WTC11 (cell line): ENCODE measurements at regions not wholly inside any gene's neighbourhood (a gene's known extent, or its start where the extent isn't known, plus 50 kb on each side); places are given as distances from the start of the nearest gene placed in this dataset.
A peak's percentile ranks its signal among the peaks of the same experiment; 100 is the strongest.

Experiments
- ATAC-seq: fragments of 200-7000 bp; cut with Tn5 transposase; 2 replicates; pipeline ENCODE4 v1.10.0; 2021; ENCODE audit warnings: mild to moderate bottlenecking, moderate library complexity
- CTCF ChIA-PET: fragments of 300-600 bp; sonication (Branson Sonifier 250); formaldehyde crosslinking; loops from one replicate; lab custom pipeline; 2021; ENCODE audit warnings: antibody characterized with exemption; lab: Charles Lee
- POLR2A ChIA-PET: fragments of 350-600 bp; sonication (Branson Sonifier 250); formaldehyde crosslinking; loops from one replicate; lab custom pipeline; 2021; ENCODE audit warnings: antibody characterized with exemption; lab: Charles Lee
- DNase-seq: peaks from one replicate; pipeline ENCODE4 v3.0.0; 2021; ENCODE audit warnings: low spot score
- H3K27ac Mint-ChIP-seq: 2 replicates; pipeline ENCODE4 v1.8.0; 2021; ENCODE audit warnings: mixed read lengths
- H3K27me3 Mint-ChIP-seq: 2 replicates; pipeline ENCODE4 v1.8.0; 2021; ENCODE audit warnings: low read depth, mild to moderate bottlenecking, moderate library complexity, mixed read lengths
- H3K36me3 Mint-ChIP-seq: 2 replicates; pipeline ENCODE4 v1.8.0; 2021; ENCODE audit warnings: mixed read lengths
- H3K4me1 Mint-ChIP-seq: 2 replicates; pipeline ENCODE4 v1.8.0; 2022; ENCODE audit warnings: mixed read lengths
- H3K4me3 Mint-ChIP-seq: 2 replicates; pipeline ENCODE4 v1.8.0; 2021; ENCODE audit warnings: mild to moderate bottlenecking, moderate library complexity, mixed read lengths
- H3K9me3 Mint-ChIP-seq: 2 replicates; pipeline ENCODE4 v1.8.0; 2021; ENCODE audit warnings: mixed read lengths
- ATF3 ChIP-seq: sonication (generic); formaldehyde crosslinking; conservative IDR thresholded peaks from 2 replicates; pipeline ENCODE4 v1.8.1; 2022; ENCODE audit warnings: mild to moderate bottlenecking, missing genetic modification reagents
- E2F1 ChIP-seq: sonication (generic); formaldehyde crosslinking; IDR thresholded peaks from 2 replicates; pipeline ENCODE4 v1.8.0; 2022; ENCODE audit warnings: mild to moderate bottlenecking, missing genetic modification reagents
- E2F4 ChIP-seq: sonication (generic); formaldehyde crosslinking; IDR thresholded peaks from 2 replicates; pipeline ENCODE4 v1.8.1; 2022; ENCODE audit warnings: low read depth, mild to moderate bottlenecking, moderate library complexity, missing genetic modification reagents, borderline replicate concordance
- E2F5 ChIP-seq: sonication (generic); formaldehyde crosslinking; IDR thresholded peaks from 2 replicates; pipeline ENCODE4 v1.8.1; 2022; ENCODE audit warnings: mild to moderate bottlenecking, moderate library complexity, missing genetic modification reagents
- ERG ChIP-seq: fragments of 250-450 bp; sonication (Bioruptor Pico); IDR thresholded peaks from 2 replicates; pipeline ENCODE4 v1.8.0; 2021; ENCODE audit warnings: mild to moderate bottlenecking
- ETV6 ChIP-seq: sonication (generic); formaldehyde crosslinking; IDR thresholded peaks from 2 replicates; pipeline ENCODE4 v1.8.1; 2022; ENCODE audit warnings: mild to moderate bottlenecking, missing genetic modification reagents
- FOXJ3 ChIP-seq: sonication (generic); formaldehyde crosslinking; IDR thresholded peaks from 2 replicates; pipeline ENCODE4 v1.9.0; 2021; ENCODE audit warnings: missing genetic modification reagents, mild to moderate bottlenecking, borderline replicate concordance
- FOXK1 ChIP-seq: sonication (generic); formaldehyde crosslinking; IDR thresholded peaks from 2 replicates; pipeline ENCODE4 v1.8.0; 2022; ENCODE audit warnings: mild to moderate bottlenecking, moderate library complexity, missing genetic modification reagents
- FOXP1 ChIP-seq: sonication (generic); formaldehyde crosslinking; IDR thresholded peaks from 2 replicates; pipeline ENCODE4 v1.8.0; 2022; ENCODE audit warnings: missing genetic modification reagents, mild to moderate bottlenecking, moderate library complexity, borderline replicate concordance
- GTF2I ChIP-seq: fragments of 250-450 bp; sonication (Bioruptor Pico); conservative IDR thresholded peaks from 2 replicates; pipeline ENCODE4 v1.4.0; 2021; ENCODE audit warnings: mild to moderate bottlenecking
- HMGA2 ChIP-seq: fragments of 250-450 bp; sonication (Bioruptor Pico); IDR thresholded peaks from 2 replicates; pipeline ENCODE4 v1.4.0; 2021; ENCODE audit warnings: mild to moderate bottlenecking, moderate library complexity
- HMGXB4 ChIP-seq: sonication (generic); formaldehyde crosslinking; IDR thresholded peaks from 2 replicates; pipeline ENCODE4 v1.8.1; 2023; ENCODE audit warnings: mild to moderate bottlenecking, moderate library complexity, missing genetic modification reagents
- MAX ChIP-seq: sonication (generic); formaldehyde crosslinking; IDR thresholded peaks from 2 replicates; pipeline ENCODE4 v1.8.0; 2022; ENCODE audit warnings: mild to moderate bottlenecking, missing genetic modification reagents
- NR2C2 ChIP-seq: sonication (generic); formaldehyde crosslinking; IDR thresholded peaks from 2 replicates; pipeline ENCODE4 v1.8.0; 2022; ENCODE audit warnings: mild to moderate bottlenecking, missing genetic modification reagents
- NR3C1 ChIP-seq: sonication (generic); formaldehyde crosslinking; conservative IDR thresholded peaks from 2 replicates; pipeline ENCODE4 v1.8.1; 2023; ENCODE audit warnings: low read depth, mild to moderate bottlenecking, missing genetic modification reagents
- OVOL2 ChIP-seq: fragments of 250-450 bp; sonication (Bioruptor Pico); IDR thresholded peaks from 2 replicates; pipeline ENCODE4 v1.9.0; 2021; ENCODE audit warnings: mild to moderate bottlenecking, borderline replicate concordance
- PREB ChIP-seq: sonication (generic); formaldehyde crosslinking; IDR thresholded peaks from 2 replicates; pipeline ENCODE4 v1.8.1; 2022; ENCODE audit warnings: mild to moderate bottlenecking, missing genetic modification reagents, moderate library complexity, borderline replicate concordance
- SMAD4 ChIP-seq: sonication (generic); formaldehyde crosslinking; IDR thresholded peaks from 2 replicates; pipeline ENCODE4 v1.8.0; 2022; ENCODE audit warnings: mild to moderate bottlenecking, missing genetic modification reagents
- SP1 ChIP-seq: sonication (generic); formaldehyde crosslinking; conservative IDR thresholded peaks from 2 replicates; pipeline ENCODE4 v1.8.1; 2022; ENCODE audit warnings: missing genetic modification reagents
- ZNF138 ChIP-seq: sonication (generic); formaldehyde crosslinking; conservative IDR thresholded peaks from 2 replicates; pipeline ENCODE4 v1.8.1; 2022; ENCODE audit warnings: mild to moderate bottlenecking, moderate library complexity, missing genetic modification reagents
- ZNF219 ChIP-seq: sonication (generic); formaldehyde crosslinking; IDR thresholded peaks from 2 replicates; pipeline ENCODE4 v1.8.0; 2023; ENCODE audit warnings: missing genetic modification reagents, mild to moderate bottlenecking, borderline replicate concordance
- ZNF263 ChIP-seq: sonication (generic); formaldehyde crosslinking; IDR thresholded peaks from 2 replicates; pipeline ENCODE4 v1.8.1; 2022; ENCODE audit warnings: low read depth, mild to moderate bottlenecking, moderate library complexity, missing genetic modification reagents
- ZNF416 ChIP-seq: fragments of 250-450 bp; sonication (Bioruptor Pico); IDR thresholded peaks from 2 replicates; pipeline ENCODE4 v1.9.0; 2021; ENCODE audit warnings: mild to moderate bottlenecking, inconsistent platforms
- ZNF512 ChIP-seq: sonication (generic); formaldehyde crosslinking; IDR thresholded peaks from 2 replicates; pipeline ENCODE4 v1.8.1; 2022; ENCODE audit warnings: missing genetic modification reagents, borderline replicate concordance

- TF ChIP-seq OVOL2 (no peak), PREB (CRISPR knock-in tag) (no peak), E2F1 (CRISPR knock-in tag) (no peak), SMAD4 (CRISPR knock-in tag) (no peak), E2F5 (no peak), FOXK1 (CRISPR knock-in tag) (no peak), FOXJ3 (CRISPR knock-in tag) (no peak), ZNF263 (CRISPR knock-in tag) (no peak), ZNF219 (no peak)
- no peak overlapping the region for H3K27ac Mint-ChIP-seq
Observed at GRCh38 chr1:102120910-102121309, 124.2 kb upstream of the OLFM3 start.

GRCh38 chr1:102118150-102118549 lies 121.4 kb upstream of the OLFM3 start:
- no peaks in the 10 kb centered on the region for H3K9me3 Mint-ChIP-seq
- H3K27me3 Mint-ChIP-seq, result no peaks in the 10 kb centered on the region
- H3K4me1 Mint-ChIP-seq, result peaks cover 8% of the 10 kb centered on the region; the same call in 1 of the 2 replicates
- ATAC-seq (peak; percentile 68), DNase-seq (no peak)
- no peaks in the 10 kb centered on the region for H3K36me3 Mint-ChIP-seq
- ChIA-PET POLR2A (no interaction called here), CTCF (no interaction called here)
- H3K27ac Mint-ChIP-seq, result no peak overlapping the region
- H3K4me3 Mint-ChIP-seq, result no peak overlapping the region
- TF ChIP-seq ETV6 (CRISPR knock-in tag) (no peak), HMGXB4 (no peak), HMGA2 (CRISPR knock-in tag) (no peak), FOXP1 (CRISPR knock-in tag) (no peak), ZNF219 (no peak), GTF2I (CRISPR knock-in tag) (no peak), SP1 (CRISPR knock-in tag) (no peak), ATF3 (CRISPR knock-in tag) (no peak), NR3C1 (CRISPR knock-in tag) (no peak), ZNF416 (CRISPR knock-in tag) (no peak), E2F1 (CRISPR knock-in tag) (no peak), ERG (no peak), MAX (CRISPR knock-in tag) (no peak), ZNF512 (CRISPR knock-in tag) (no peak), SMAD4 (CRISPR knock-in tag) (no peak), ZNF138 (CRISPR knock-in tag) (no peak), NR2C2 (CRISPR knock-in tag) (no peak), E2F4 (CRISPR knock-in tag) (no peak)

More at GRCh38 chr1:102120910-102121309, 124.2 kb upstream of the OLFM3 start:
- ChIA-PET CTCF (no interaction called here), POLR2A (no interaction called here)
- DNase-seq (no peak), ATAC-seq (peak; percentile 20; the same call in 1 of the 2 replicates)
- Mint-ChIP-seq H3K4me3 (no peak overlapping the region), H3K4me1 (no peaks in the 10 kb centered on the region), H3K9me3 (no peaks in the 10 kb centered on the region), H3K36me3 (no peaks in the 10 kb centered on the region), H3K27me3 (no peaks in the 10 kb centered on the region)
